ENCODE measurements at regions not wholly inside any gene's neighbourhood (a gene's known extent, or its start where the extent isn't known, plus 50 kb on each side); places are given as distances from the start of the nearest gene placed in this dataset.

DNA sequence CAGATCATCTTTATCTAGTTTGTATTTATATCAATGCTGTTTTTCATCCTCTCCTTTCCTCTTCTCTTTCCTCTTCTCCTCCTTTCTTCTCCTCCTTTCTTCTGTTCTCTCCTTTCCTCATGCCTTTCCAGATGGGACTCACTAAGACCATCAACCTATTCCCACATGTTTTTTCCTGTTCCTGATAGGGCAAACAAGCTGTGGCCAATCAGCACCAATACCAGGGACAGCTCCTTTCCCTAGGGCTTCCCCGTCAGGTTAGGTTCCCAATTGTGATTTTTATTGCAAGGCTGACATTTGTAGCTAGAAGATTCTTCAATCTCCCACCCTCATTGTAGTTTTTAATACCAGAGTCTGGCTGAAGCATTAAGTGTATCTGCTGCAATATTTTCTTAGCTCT is 76.3 kb upstream of the COL8A1 start:
- Histone ChIP-seq H3K4me1 (ENCODE audit: insufficient read depth, low read length) (no peaks in the 10 kb centered on the region), H3K79me2 (ENCODE audit: insufficient read depth, low read length) (no peaks in the 10 kb centered on the region), H3K27ac (ENCODE audit: extremely low read length, insufficient read depth, low read length) (no peak overlapping the region), H3K36me3 (replicated peaks in 1 of 2; ENCODE audit: control insufficient read depth in 1 of 2, insufficient read depth in 2 of 2, low read length in 2 of 2) (no peaks in the 10 kb centered on the region), H3K9me3 (ENCODE audit: low read length) (no peaks in the 10 kb centered on the region), H3K9ac (ENCODE audit: insufficient read depth, low read depth, low read length) (no peak overlapping the region), H4K20me1 (ENCODE audit: insufficient read depth, low read length) (no peaks in the 10 kb centered on the region), H3K4me3 (replicated peaks in 1 of 3; ENCODE audit: insufficient read depth in 1 of 3, low read depth in 2 of 3, low read length in 3 of 3) (no peak overlapping the region), H2AFZ (ENCODE audit: low read length) (no peak overlapping the region), H3K4me2 (ENCODE audit: low read depth, low read length) (no peak overlapping the region), H3K27me3 (ENCODE audit: control insufficient read depth in 1 of 2, insufficient read depth in 2 of 2, low read length in 2 of 2) (no peaks in the 10 kb centered on the region)
- no peak for FAIRE-seq
- ChIA-PET CTCF (ENCODE audit: low intra/inter-chr PET ratio, low total read pairs) (no interaction called here), POLR2A (no interaction called here)
- intact Hi-C loops (cut with micrococcal nuclease; ENCODE audit: unreplicated experiment): no loop called here
- TF ChIP-seq THAP11 (CRISPR knock-in tag; IDR thresholded peaks at IDR 0.05) (no peak), MIER2 (CRISPR knock-in tag; IDR thresholded peaks at IDR 0.05) (peak; percentile 91), HOXD1 (CRISPR knock-in tag; IDR thresholded peaks at IDR 0.05) (no peak), ZNF274 (CRISPR knock-in tag; IDR thresholded peaks at IDR 0.05) (no peak), ATF7-NPFF (CRISPR knock-in tag; IDR thresholded peaks at IDR 0.05; ENCODE audit: low read depth) (no peak), TGIF2 (CRISPR knock-in tag; IDR thresholded peaks at IDR 0.05) (no peak), PAF1 (CRISPR knock-in tag; IDR thresholded peaks at IDR 0.05) (no peak)
- TF ChIP-seq, protein P1, sequence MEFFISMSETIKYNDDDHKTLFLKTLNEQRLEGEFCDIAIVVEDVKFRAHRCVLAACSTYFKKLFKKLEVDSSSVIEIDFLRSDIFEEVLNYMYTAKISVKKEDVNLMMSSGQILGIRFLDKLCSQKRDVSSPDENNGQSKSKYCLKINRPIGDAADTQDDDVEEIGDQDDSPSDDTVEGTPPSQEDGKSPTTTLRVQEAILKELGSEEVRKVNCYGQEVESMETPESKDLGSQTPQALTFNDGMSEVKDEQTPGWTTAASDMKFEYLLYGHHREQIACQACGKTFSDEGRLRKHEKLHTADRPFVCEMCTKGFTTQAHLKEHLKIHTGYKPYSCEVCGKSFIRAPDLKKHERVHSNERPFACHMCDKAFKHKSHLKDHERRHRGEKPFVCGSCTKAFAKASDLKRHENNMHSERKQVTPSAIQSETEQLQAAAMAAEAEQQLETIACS (CRISPR knock-in tag; IDR thresholded peaks at IDR 0.05): no peak
- TF ChIP-seq, protein P2, sequence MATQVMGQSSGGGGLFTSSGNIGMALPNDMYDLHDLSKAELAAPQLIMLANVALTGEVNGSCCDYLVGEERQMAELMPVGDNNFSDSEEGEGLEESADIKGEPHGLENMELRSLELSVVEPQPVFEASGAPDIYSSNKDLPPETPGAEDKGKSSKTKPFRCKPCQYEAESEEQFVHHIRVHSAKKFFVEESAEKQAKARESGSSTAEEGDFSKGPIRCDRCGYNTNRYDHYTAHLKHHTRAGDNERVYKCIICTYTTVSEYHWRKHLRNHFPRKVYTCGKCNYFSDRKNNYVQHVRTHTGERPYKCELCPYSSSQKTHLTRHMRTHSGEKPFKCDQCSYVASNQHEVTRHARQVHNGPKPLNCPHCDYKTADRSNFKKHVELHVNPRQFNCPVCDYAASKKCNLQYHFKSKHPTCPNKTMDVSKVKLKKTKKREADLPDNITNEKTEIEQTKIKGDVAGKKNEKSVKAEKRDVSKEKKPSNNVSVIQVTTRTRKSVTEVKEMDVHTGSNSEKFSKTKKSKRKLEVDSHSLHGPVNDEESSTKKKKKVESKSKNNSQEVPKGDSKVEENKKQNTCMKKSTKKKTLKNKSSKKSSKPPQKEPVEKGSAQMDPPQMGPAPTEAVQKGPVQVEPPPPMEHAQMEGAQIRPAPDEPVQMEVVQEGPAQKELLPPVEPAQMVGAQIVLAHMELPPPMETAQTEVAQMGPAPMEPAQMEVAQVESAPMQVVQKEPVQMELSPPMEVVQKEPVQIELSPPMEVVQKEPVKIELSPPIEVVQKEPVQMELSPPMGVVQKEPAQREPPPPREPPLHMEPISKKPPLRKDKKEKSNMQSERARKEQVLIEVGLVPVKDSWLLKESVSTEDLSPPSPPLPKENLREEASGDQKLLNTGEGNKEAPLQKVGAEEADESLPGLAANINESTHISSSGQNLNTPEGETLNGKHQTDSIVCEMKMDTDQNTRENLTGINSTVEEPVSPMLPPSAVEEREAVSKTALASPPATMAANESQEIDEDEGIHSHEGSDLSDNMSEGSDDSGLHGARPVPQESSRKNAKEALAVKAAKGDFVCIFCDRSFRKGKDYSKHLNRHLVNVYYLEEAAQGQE (IDR thresholded peaks at IDR 0.05; ENCODE audit: borderline replicate concordance in 1 of 2, low read depth in 1 of 2, low read length in 2 of 2): peak; percentile 43 to 92
- TF ChIP-seq, protein P3, sequence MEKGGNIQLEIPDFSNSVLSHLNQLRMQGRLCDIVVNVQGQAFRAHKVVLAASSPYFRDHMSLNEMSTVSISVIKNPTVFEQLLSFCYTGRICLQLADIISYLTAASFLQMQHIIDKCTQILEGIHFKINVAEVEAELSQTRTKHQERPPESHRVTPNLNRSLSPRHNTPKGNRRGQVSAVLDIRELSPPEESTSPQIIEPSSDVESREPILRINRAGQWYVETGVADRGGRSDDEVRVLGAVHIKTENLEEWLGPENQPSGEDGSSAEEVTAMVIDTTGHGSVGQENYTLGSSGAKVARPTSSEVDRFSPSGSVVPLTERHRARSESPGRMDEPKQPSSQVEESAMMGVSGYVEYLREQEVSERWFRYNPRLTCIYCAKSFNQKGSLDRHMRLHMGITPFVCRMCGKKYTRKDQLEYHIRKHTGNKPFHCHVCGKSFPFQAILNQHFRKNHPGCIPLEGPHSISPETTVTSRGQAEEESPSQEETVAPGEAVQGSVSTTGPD (CRISPR knock-in tag; IDR thresholded peaks at IDR 0.05): no peak
- 7% methylated on average over 1 of the region's 1 CpG for WGBS (ENCODE audit: low lambda C conversion rate)
- in situ Hi-C loops (cut with HindIII; ENCODE audit: extremely low pct_ligation_motif_present, low pct_unique_long_range_greater_than_20kb): no loop called here
- ATAC-seq: no peak
- BruUV-seq (replicated peaks): no TSS peak
- no peak for DNase-seq (ENCODE audit: low spot score)

Measured in HepG2 (cell line).